H1 (cell line): ENCODE measurements at regions not wholly inside any gene's neighbourhood (a gene's known extent, or its start where the extent isn't known, plus 50 kb on each side); places are given as distances from the start of the nearest gene placed in this dataset.
A peak's percentile ranks its signal among the peaks of the same experiment; 100 is the strongest.

Experiments used
- CTCF ChIA-PET: fragments of 300-600 bp; sonication (Branson Sonifier 250); formaldehyde crosslinking; loops from one replicate; lab custom pipeline; 2021; ENCODE audit not compliant: partially characterized antibody; lab: Charles Lee
- POLR2A ChIA-PET: fragments of 300-600 bp; sonication (Branson Sonifier 250); formaldehyde crosslinking; loops from one replicate; lab custom pipeline; 2021; ENCODE audit warnings: inconsistent platforms; ENCODE audit not compliant: partially characterized antibody; lab: Charles Lee
- DNase-seq, 2 experiments: peaks; one replicate each; pipeline versions ENCODE4 v3.0.0 to v3.0.0-alpha.2; 2010 to 2022; ENCODE audit warnings: low spot score in 2 of 2, low read depth in 1 of 2, mixed read lengths in 1 of 2
- FAIRE-seq: peaks from 2 replicates; lab custom pipeline; 2011; peaks lifted over from hg19 to GRCh38; lab: Jason Lieb, UNC
- H2AFZ ChIP-seq: 2 replicates; pipeline ENCODE4 v1.8.1; 2012; ENCODE audit warnings: low read length, inconsistent platforms
- H2AK5ac ChIP-seq: 2 replicates; pipeline ENCODE4 v1.6.1; 2013; ENCODE audit warnings: low read depth, low read length
- H2BK120ac ChIP-seq: replicated peaks from 2 replicates; pipeline ENCODE3; 2013; ENCODE audit warnings: low read depth, low read length, inconsistent platforms
- H2BK12ac ChIP-seq: 2 replicates; pipeline ENCODE4 v1.6.1; 2013; ENCODE audit warnings: low read depth, low read length
- H2BK15ac ChIP-seq: 2 replicates; pipeline ENCODE4 v1.6.1; 2013; ENCODE audit warnings: low read length
- H2BK20ac ChIP-seq: 2 replicates; pipeline ENCODE4 v1.6.1; 2013; ENCODE audit warnings: low read length
- H2BK5ac ChIP-seq: 2 replicates; pipeline ENCODE4 v1.6.1; 2013; ENCODE audit warnings: low read depth, low read length
- H3K14ac ChIP-seq: 2 replicates; pipeline ENCODE4 v1.6.1; 2013; ENCODE audit warnings: inconsistent platforms; ENCODE audit not compliant: insufficient read length
- H3K18ac ChIP-seq: 2 replicates; pipeline ENCODE4 v1.6.1; 2013; ENCODE audit warnings: low read length; ENCODE audit errors: extremely low read depth
- H3K23ac ChIP-seq: 2 replicates; pipeline ENCODE4 v1.6.1; 2013; ENCODE audit warnings: inconsistent platforms; ENCODE audit not compliant: insufficient read length
- H3K23me2 ChIP-seq: 2 replicates; pipeline ENCODE4 v1.6.1; 2013; ENCODE audit warnings: low read depth, low read length
- H3K27ac ChIP-seq: 2 replicates; pipeline ENCODE4 v1.6.1; 2011; ENCODE audit warnings: low read depth, low read length, inconsistent platforms
- H3K27me3 ChIP-seq, 4 experiments: replicated peaks in 1 of 4; 1 replicate in 1 of 4; 2 replicates in 3 of 4; pipeline versions ENCODE4 v1.6.1 to v1.8.1; 2011 to 2013; ENCODE audit warnings: low read length in 3 of 4, mild to moderate bottlenecking in 3 of 4, inconsistent platforms in 2 of 4, mixed read lengths in 2 of 4, moderate library complexity in 1 of 4; ENCODE audit not compliant: control insufficient read depth in 3 of 4, insufficient read depth in 3 of 4; ENCODE audit errors: extremely low read depth in 1 of 4
- H3K36me3 ChIP-seq, 4 experiments: 2 replicates each; pipeline versions ENCODE4 v1.6.1 to v1.8.1; 2011 to 2013; ENCODE audit warnings: mild to moderate bottlenecking in 4 of 4, low read length in 3 of 4, moderate library complexity in 2 of 4, control low read depth in 1 of 4, inconsistent platforms in 1 of 4; ENCODE audit not compliant: insufficient read depth in 4 of 4, control insufficient read depth in 2 of 4
- H3K4ac ChIP-seq: replicated peaks from 2 replicates; pipeline ENCODE3; 2013; ENCODE audit warnings: low read length, low read depth, mixed read lengths, inconsistent platforms; ENCODE audit not compliant: insufficient read length
- H3K4me1 ChIP-seq, 4 experiments: replicated peaks in 1 of 4; 1 replicate in 1 of 4; 2 replicates in 3 of 4; pipeline versions ENCODE4 v1.6.1 to v1.8.1; 2011 to 2013; ENCODE audit warnings: low read length in 3 of 4, inconsistent platforms in 2 of 4, mixed read lengths in 1 of 4; ENCODE audit not compliant: insufficient read depth in 4 of 4, control insufficient read depth in 3 of 4
- H3K4me2 ChIP-seq, 2 experiments: 2 replicates each; pipeline versions ENCODE4 v1.6.1 to v1.8.1; 2011 to 2013; ENCODE audit warnings: low read depth in 2 of 2, low read length in 2 of 2, control low read depth in 1 of 2, inconsistent platforms in 1 of 2, mild to moderate bottlenecking in 1 of 2; ENCODE audit not compliant: insufficient read depth in 1 of 2
- H3K4me3 ChIP-seq, 4 experiments: fragments of 200-600, 300-600 bp in 1 of 4; sonication (generic), shearing (Covaris generic), sonication (Bioruptor Twin) in 1 of 4; 2 replicates each; pipeline versions ENCODE4 v1.5.1 to v1.8.1; 2011 to 2016; ENCODE audit warnings: low read length in 4 of 4, low read depth in 3 of 4, control low read depth in 2 of 4, inconsistent platforms in 2 of 4, mild to moderate bottlenecking in 2 of 4, mixed read lengths in 1 of 4, moderate library complexity in 1 of 4; ENCODE audit not compliant: insufficient read depth in 2 of 4; ENCODE audit errors: extremely low read depth in 1 of 4
- H3K56ac ChIP-seq: replicated peaks from 2 replicates; pipeline ENCODE3; 2013; ENCODE audit warnings: low read depth, mild to moderate bottlenecking, mixed read lengths, low read length, inconsistent platforms; ENCODE audit not compliant: insufficient read length
- H3K79me1 ChIP-seq: 2 replicates; pipeline ENCODE4 v1.6.1; 2013; ENCODE audit warnings: low read depth, low read length, control low read depth
- H3K79me2 ChIP-seq, 2 experiments: 2 replicates each; pipeline versions ENCODE4 v1.6.1 to v1.8.1; 2012 to 2013; ENCODE audit warnings: low read length in 2 of 2, mild to moderate bottlenecking in 2 of 2, inconsistent platforms in 1 of 2; ENCODE audit not compliant: insufficient read depth in 2 of 2, control insufficient read depth in 1 of 2
- H3K9ac ChIP-seq, 4 experiments: replicated peaks in 1 of 4; 1 replicate in 1 of 4; 2 replicates in 3 of 4; pipeline versions ENCODE4 v1.6.1 to v1.8.1; 2011 to 2013; ENCODE audit warnings: low read depth in 3 of 4, low read length in 3 of 4, control low read depth in 2 of 4, mild to moderate bottlenecking in 2 of 4, moderate library complexity in 2 of 4, inconsistent platforms in 1 of 4; ENCODE audit errors: extremely low read depth in 1 of 4
- H3K9me3 ChIP-seq, 2 experiments: 2 replicates each; pipeline versions ENCODE4 v1.6.1 to v1.8.1; 2012 to 2013; ENCODE audit warnings: mild to moderate bottlenecking in 2 of 2, moderate library complexity in 2 of 2, control low read depth in 1 of 2, inconsistent platforms in 1 of 2, low read depth in 1 of 2, low read length in 1 of 2, mixed read lengths in 1 of 2; ENCODE audit not compliant: insufficient read depth in 2 of 2
- H4K20me1 ChIP-seq, 2 experiments: replicated peaks in 1 of 2; 2 replicates each; pipeline versions ENCODE3 to v1.8.1; 2011 to 2013; ENCODE audit warnings: inconsistent platforms in 2 of 2, low read length in 2 of 2, mild to moderate bottlenecking in 1 of 2; ENCODE audit not compliant: insufficient read depth in 2 of 2, control insufficient read depth in 1 of 2
- H4K5ac ChIP-seq: 2 replicates; pipeline ENCODE4 v1.6.1; 2013; ENCODE audit warnings: low read length, low read depth, mixed read lengths, inconsistent platforms; ENCODE audit not compliant: insufficient read length
- H4K8ac ChIP-seq: 2 replicates; pipeline ENCODE4 v1.8.0; 2013; ENCODE audit warnings: mild to moderate bottlenecking, moderate library complexity, low read length, inconsistent platforms; ENCODE audit not compliant: insufficient read depth; ENCODE audit errors: extremely low read depth
- H4K91ac ChIP-seq: replicated peaks from 2 replicates; pipeline ENCODE3; 2013; ENCODE audit warnings: low read length, mixed read lengths, inconsistent platforms; ENCODE audit not compliant: insufficient read length
- CTCF ChIP-seq, 3 experiments: IDR thresholded peaks; 1 replicate in 2 of 3; 2 replicates in 1 of 3; pipeline versions ENCODE4 v1.5.1 to v1.6.1; 2011; ENCODE audit warnings: low read length in 3 of 3, mild to moderate bottlenecking in 3 of 3, inconsistent platforms in 2 of 3, low read depth in 1 of 3, moderate library complexity in 1 of 3; ENCODE audit not compliant: insufficient read depth in 1 of 3; ENCODE audit errors: control extremely low read depth in 1 of 3
- RAD21 ChIP-seq, 2 experiments: IDR thresholded peaks in 1 of 2; conservative IDR thresholded peaks in 1 of 2; 2 replicates each; pipeline ENCODE4 v1.6.1; 2011; ENCODE audit warnings: low read depth in 2 of 2, low read length in 2 of 2, improper control_type of control experiment in 1 of 2, inconsistent platforms in 1 of 2, mild to moderate bottlenecking in 1 of 2, moderate library complexity in 1 of 2
- USF2 ChIP-seq: IDR thresholded peaks from 2 replicates; pipeline ENCODE4 v1.6.1; 2011; ENCODE audit warnings: low read length, improper control_type of control experiment
- WGBS, 2 experiments: shearing (Covaris generic) in 1 of 2; methylation state at CpG; one replicate each; pipeline versions ENCODE4 v1.1.6 to v1.1.7; 2013 to 2015; ENCODE audit warnings: low lambda C conversion rate in 2 of 2, mixed read lengths in 2 of 2, inconsistent platforms in 1 of 2, low coverage in 1 of 2, missing lambda C conversion rate in 1 of 2; ENCODE audit not compliant: insufficient replicate concordance in 2 of 2, insufficient coverage in 1 of 2, insufficient read length in 1 of 2; ENCODE audit errors: extremely low coverage in 1 of 2, missing lambda C conversion rate in 1 of 2; 5-methylcytosine and 5-hydroxymethylcytosine counted together

GRCh38 chr4:77308843-77309242 is 151.8 kb downstream of the CCNG2 start:
- DNase-seq, result no peak

More at GRCh38 chr4:77308843-77309242, 151.8 kb downstream of the CCNG2 start:
- H3K4me1 ChIP-seq, result no peaks in the 10 kb centered on the region
- H3K4me3 ChIP-seq, result no peak overlapping the region
- no peaks in the 10 kb centered on the region for H4K20me1 ChIP-seq
- ChIA-PET POLR2A (no interaction called here), CTCF (interaction anchor here (0.7 to 12.9 kb wide), 32 partner anchors 9 to 806 kb away, joined by 3 to 266 read pairs (median 4); no protein-coding TSS in a partner anchor)
- no peak overlapping the region for H3K18ac ChIP-seq
- no peaks in the 10 kb centered on the region for H3K23me2 ChIP-seq
- WGBS, 2 experiments, result 35% methylated on average over 1 of the region's 1 CpG; no CpG with 5 or more reads in 1 of the 2 experiments
- peak; percentile 95 for FAIRE-seq
- no peaks in the 10 kb centered on the region for H3K79me2 ChIP-seq
- H2BK15ac ChIP-seq, result no peak overlapping the region
- H2AK5ac ChIP-seq, result no peak overlapping the region
- no peak overlapping the region for H2BK120ac ChIP-seq
- H2BK20ac ChIP-seq, result no peak overlapping the region
- H4K8ac ChIP-seq, result no peak overlapping the region
- no peak overlapping the region for H3K23ac ChIP-seq
- H3K4me2 ChIP-seq, result no peak overlapping the region
- H4K5ac ChIP-seq, result no peak overlapping the region
- H3K79me1 ChIP-seq, result no peaks in the 10 kb centered on the region
- no peak overlapping the region for H2BK12ac ChIP-seq
- H4K91ac ChIP-seq, result no peak overlapping the region
- no peak overlapping the region for H3K14ac ChIP-seq
- H3K56ac ChIP-seq, result no peak overlapping the region
- no peak overlapping the region for H2AFZ ChIP-seq
- H3K4ac ChIP-seq, result no peak overlapping the region
- no peak overlapping the region for H3K9ac ChIP-seq
- no peaks in the 10 kb centered on the region for H3K9me3 ChIP-seq
- no peaks in the 10 kb centered on the region for H3K36me3 ChIP-seq
- no peak overlapping the region for H2BK5ac ChIP-seq
- no peak for TF ChIP-seq USF2
- TF ChIP-seq CTCF (IDR thresholded peaks at IDR 0.05; ENCODE audit: control extremely low read depth in 1 of 3, insufficient read depth in 1 of 3, low read depth in 1 of 3, low read length in 3 of 3), result peak in 2 of 3 experiments; percentile 52 to 65; a peak in 3 of 4 replicates
- peak; percentile 77 to 83 for TF ChIP-seq RAD21 (IDR thresholded peaks at IDR 0.05 in 1 of 2, conservative IDR thresholded peaks at IDR 0.05 in 1 of 2; ENCODE audit: low read depth in 2 of 2, low read length in 2 of 2)
- H3K27ac ChIP-seq, result no peak overlapping the region
- H3K27me3 ChIP-seq, result no peaks in the 10 kb centered on the region; a peak in 1 of 7 replicates
